SK-N-SH (cell line): ENCODE measurements at regions not wholly inside any gene's neighbourhood (a gene's known extent, or its start where the extent isn't known, plus 50 kb on each side); places are given as distances from the start of the nearest gene placed in this dataset.

Experiments used
- CTCF ChIA-PET: fragments of 300-600, 350-600 bp; formaldehyde crosslinking; extraction: SDS; loops from one replicate; lab custom pipeline; 2021; lab: Yijun Ruan, JAX
- POLR2A ChIA-PET: fragments of 350-600 bp; sonication (Branson Sonifier 250); formaldehyde crosslinking; extraction: SDS; loops from one replicate; lab custom pipeline; 2020; ENCODE audit warnings: antibody characterized with exemption, inconsistent platforms; lab: Yijun Ruan, JAX
- DNase-seq: peaks from one replicate; pipeline ENCODE4 v3.0.0; 2012
- H2AFZ ChIP-seq: fragments of 200-600 bp; sonication (generic); 2 replicates; pipeline ENCODE4 v1.8.1; 2016; ENCODE audit warnings: antibody characterized with exemption, mild to moderate bottlenecking, low read depth
- H3F3A ChIP-seq: fragments of 200-600 bp; sonication (generic); replicated peaks from 2 replicates; pipeline ENCODE3; 2016; ENCODE audit warnings: antibody characterized with exemption, mild to moderate bottlenecking; ENCODE audit not compliant: insufficient read depth
- H3K27ac ChIP-seq, 2 experiments: fragments of 200-500 bp in 1 of 2; fragments of 200-600 bp in 1 of 2; sonication (Bioruptor generic) in 1 of 2; sonication (generic), shearing (Covaris generic) in 1 of 2; 2 replicates each; pipeline versions ENCODE4 v1.5.1 to v1.6.1; 2014 to 2016; ENCODE audit warnings: low read depth in 2 of 2, inconsistent platforms in 1 of 2, low read length in 1 of 2, mild to moderate bottlenecking in 1 of 2, mixed read lengths in 1 of 2
- H3K27me3 ChIP-seq: fragments of 200-600 bp; sonication (generic), shearing (Covaris generic); 2 replicates; pipeline ENCODE4 v1.6.1; 2016; ENCODE audit warnings: mixed run types; ENCODE audit not compliant: insufficient read depth
- H3K36me3 ChIP-seq, 2 experiments: fragments of 200-500 bp in 1 of 2; fragments of 200-600 bp in 1 of 2; sonication (Bioruptor generic) in 1 of 2; sonication (generic) in 1 of 2; replicated peaks in 1 of 2; 2 replicates each; pipeline versions ENCODE3 to v1.5.1; 2014 to 2016; ENCODE audit warnings: low read length in 1 of 2, mild to moderate bottlenecking in 1 of 2; ENCODE audit not compliant: insufficient read depth in 2 of 2, control insufficient read depth in 1 of 2
- H3K4me1 ChIP-seq, 2 experiments: fragments of 200-500 bp in 1 of 2; fragments of 200-600 bp in 1 of 2; sonication (Bioruptor generic) in 1 of 2; sonication (generic), shearing (Covaris generic) in 1 of 2; 2 replicates each; pipeline versions ENCODE4 v1.5.1 to v1.6.1; 2014 to 2016; ENCODE audit warnings: low read depth in 1 of 2, low read length in 1 of 2, mixed run types in 1 of 2; ENCODE audit not compliant: insufficient read depth in 2 of 2, control insufficient read depth in 1 of 2
- H3K4me2 ChIP-seq: fragments of 200-600 bp; sonication (generic), shearing (Covaris generic); 2 replicates; pipeline ENCODE4 v1.6.1; 2017; ENCODE audit warnings: mixed run types
- H3K4me3 ChIP-seq, 2 experiments: fragments of 200-500 bp in 1 of 2; fragments of 200-600 bp in 1 of 2; sonication (Bioruptor generic) in 1 of 2; sonication (generic), shearing (Covaris generic) in 1 of 2; 2 replicates each; pipeline versions ENCODE4 v1.5.1 to v1.8.1; 2014 to 2016; ENCODE audit warnings: low read depth in 2 of 2, inconsistent platforms in 1 of 2, low read length in 1 of 2, mild to moderate bottlenecking in 1 of 2, mixed read lengths in 1 of 2, moderate library complexity in 1 of 2
- H3K79me2 ChIP-seq: fragments of 200-600 bp; sonication (generic); 2 replicates; pipeline ENCODE4 v1.8.1; 2017; ENCODE audit warnings: mild to moderate bottlenecking; ENCODE audit not compliant: insufficient read depth
- H3K9ac ChIP-seq: fragments of 200-600 bp; sonication (generic); 2 replicates; pipeline ENCODE4 v1.6.1; 2017; ENCODE audit warnings: mixed run types
- H3K9me2 ChIP-seq: fragments of 200-600 bp; sonication (generic); 2 replicates; pipeline ENCODE4 v1.6.1; 2017; ENCODE audit warnings: mixed run types
- H3K9me3 ChIP-seq: fragments of 200-600 bp; sonication (generic); 2 replicates; pipeline ENCODE4 v1.6.1; 2017; ENCODE audit warnings: mixed run types, mild to moderate bottlenecking, moderate library complexity
- H4K20me1 ChIP-seq: fragments of 200-600 bp; sonication (generic); 2 replicates; pipeline ENCODE4 v1.6.1; 2017; ENCODE audit warnings: mild to moderate bottlenecking, mixed run types; ENCODE audit not compliant: insufficient read depth
- ELF1 ChIP-seq: IDR thresholded peaks from 2 replicates; pipeline ENCODE4 v1.4.0; 2012
- EP300 ChIP-seq, 2 experiments: IDR thresholded peaks; 2 replicates each; pipeline versions ENCODE4 v1.4.0 to v1.6.1; 2012; ENCODE audit warnings: borderline replicate concordance in 1 of 2, low read depth in 1 of 2, low read length in 1 of 2
- FOSL2 ChIP-seq: IDR thresholded peaks from 2 replicates; pipeline ENCODE4 v1.4.0; 2012; ENCODE audit warnings: low read depth, mild to moderate bottlenecking, moderate library complexity, borderline replicate concordance
- GABPA ChIP-seq: IDR thresholded peaks from 2 replicates; pipeline ENCODE4 v1.4.0; 2012; ENCODE audit warnings: low read depth, mild to moderate bottlenecking
- GATA2 ChIP-seq: sonication (generic); formaldehyde crosslinking; IDR thresholded peaks from 2 replicates; pipeline ENCODE4 v1.5.0; 2020; ENCODE audit warnings: mild to moderate bottlenecking, missing genetic modification reagents
- JUND ChIP-seq: IDR thresholded peaks from 2 replicates; pipeline ENCODE4 v1.4.0; 2012
- MEF2A ChIP-seq: IDR thresholded peaks from 2 replicates; pipeline ENCODE4 v1.4.0; 2012; ENCODE audit warnings: low read depth, borderline replicate concordance
- NFIC ChIP-seq: IDR thresholded peaks from 2 replicates; pipeline ENCODE4 v1.4.0; 2012; ENCODE audit warnings: borderline replicate concordance
- RAD21 ChIP-seq: IDR thresholded peaks from 2 replicates; pipeline ENCODE4 v1.6.1; 2012; ENCODE audit warnings: mild to moderate bottlenecking, low read length
- RFX5 ChIP-seq: IDR thresholded peaks from 2 replicates; pipeline ENCODE4 v1.6.1; 2012; ENCODE audit warnings: mild to moderate bottlenecking, improper control_type of control experiment, low read length
- SIN3A ChIP-seq: IDR thresholded peaks from 2 replicates; pipeline ENCODE4 v1.6.1; 2012; ENCODE audit warnings: low read depth, mild to moderate bottlenecking, low read length, moderate library complexity, borderline replicate concordance
- SMC3 ChIP-seq: IDR thresholded peaks from 2 replicates; pipeline ENCODE4 v1.6.1; 2012; ENCODE audit warnings: low read depth, low read length, improper control_type of control experiment
- TEAD4 ChIP-seq: IDR thresholded peaks from 2 replicates; pipeline ENCODE4 v1.4.0; 2012; ENCODE audit warnings: mild to moderate bottlenecking, borderline replicate concordance; ENCODE audit not compliant: insufficient read depth
- WGBS: methylation state at CpG from one replicate; pipeline ENCODE4 v1.1.6; 2017; ENCODE audit warnings: low lambda C conversion rate; 5-methylcytosine and 5-hydroxymethylcytosine counted together
- TF ChIP-seq, protein P1 (sequence below): fragments of 200-600 bp; sonication (generic); IDR thresholded peaks from 2 replicates; pipeline ENCODE4 v1.6.1; 2017; ENCODE audit warnings: antibody characterized with exemption, mild to moderate bottlenecking, moderate library complexity
- TF ChIP-seq, protein P2 (sequence below): fragments of 150-350 bp; IDR thresholded peaks from 2 replicates; pipeline ENCODE4 v1.6.1; 2016; ENCODE audit warnings: mild to moderate bottlenecking, low read depth, low read length
- TF ChIP-seq, protein P3 (sequence below): fragments of 150-350 bp; IDR thresholded peaks from 2 replicates; pipeline ENCODE4 v1.6.1; 2017; ENCODE audit warnings: antibody characterized with exemption, low read length, low read depth, borderline replicate concordance
- TF ChIP-seq, protein P4 (sequence below): IDR thresholded peaks from 2 replicates; pipeline ENCODE4; 2012

DNA sequence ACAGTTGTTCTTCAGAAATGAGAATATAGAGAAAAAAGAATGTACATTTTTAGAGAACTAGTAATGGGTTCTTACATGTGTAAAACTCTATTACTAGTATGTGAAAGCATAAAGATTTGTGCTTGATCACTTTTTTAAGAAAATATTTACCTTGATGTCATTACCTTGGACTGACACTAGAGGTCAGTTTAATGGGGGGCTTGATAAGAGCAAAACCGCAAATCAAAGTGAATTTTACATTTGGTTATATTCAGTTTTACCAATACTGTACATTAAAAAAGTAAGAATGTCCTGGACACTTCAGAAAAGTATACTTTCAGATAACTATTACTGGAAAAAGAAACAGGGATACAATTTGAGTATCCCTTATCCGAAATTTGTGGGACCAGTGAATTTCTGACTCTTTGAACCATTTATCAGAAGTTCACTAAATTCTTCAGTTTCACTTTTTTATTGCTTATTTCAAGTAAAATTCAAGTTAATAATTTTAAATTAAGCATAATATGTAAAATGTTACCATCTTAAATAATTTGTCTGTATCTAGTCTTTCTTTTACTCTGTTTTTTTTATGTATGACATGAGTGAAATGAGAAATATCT lies 1149.5 kb downstream of the DSC3 start:
- Histone ChIP-seq H3K27me3 (no peaks in the 10 kb centered on the region), H4K20me1 (no peaks in the 10 kb centered on the region), H3K79me2 (no peaks in the 10 kb centered on the region), H3K9ac (no peak overlapping the region), H3K9me3 (no peaks in the 10 kb centered on the region), H2AFZ (no peak overlapping the region), H3K4me1 (no peaks in the 10 kb centered on the region), H3F3A (peaks cover 3% of the 10 kb centered on the region), H3K27ac (no peak overlapping the region), H3K4me2 (no peak overlapping the region), H3K9me2 (no peaks in the 10 kb centered on the region), H3K4me3 (no peak overlapping the region), H3K36me3 (no peaks in the 10 kb centered on the region)
- 66% methylated on average over 2 of the region's 2 CpGs for WGBS
- POLR2A ChIA-PET = no interaction called here
- CTCF ChIA-PET = interaction anchor here (0.6 kb wide), 1 partner anchor 187 kb away, joined by 3 read pairs; no protein-coding TSS in a partner anchor
- TF ChIP-seq, protein P1, sequence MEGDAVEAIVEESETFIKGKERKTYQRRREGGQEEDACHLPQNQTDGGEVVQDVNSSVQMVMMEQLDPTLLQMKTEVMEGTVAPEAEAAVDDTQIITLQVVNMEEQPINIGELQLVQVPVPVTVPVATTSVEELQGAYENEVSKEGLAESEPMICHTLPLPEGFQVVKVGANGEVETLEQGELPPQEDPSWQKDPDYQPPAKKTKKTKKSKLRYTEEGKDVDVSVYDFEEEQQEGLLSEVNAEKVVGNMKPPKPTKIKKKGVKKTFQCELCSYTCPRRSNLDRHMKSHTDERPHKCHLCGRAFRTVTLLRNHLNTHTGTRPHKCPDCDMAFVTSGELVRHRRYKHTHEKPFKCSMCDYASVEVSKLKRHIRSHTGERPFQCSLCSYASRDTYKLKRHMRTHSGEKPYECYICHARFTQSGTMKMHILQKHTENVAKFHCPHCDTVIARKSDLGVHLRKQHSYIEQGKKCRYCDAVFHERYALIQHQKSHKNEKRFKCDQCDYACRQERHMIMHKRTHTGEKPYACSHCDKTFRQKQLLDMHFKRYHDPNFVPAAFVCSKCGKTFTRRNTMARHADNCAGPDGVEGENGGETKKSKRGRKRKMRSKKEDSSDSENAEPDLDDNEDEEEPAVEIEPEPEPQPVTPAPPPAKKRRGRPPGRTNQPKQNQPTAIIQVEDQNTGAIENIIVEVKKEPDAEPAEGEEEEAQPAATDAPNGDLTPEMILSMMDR = peak; percentile 69
- TF ChIP-seq ELF1 = no peak
- TF ChIP-seq RFX5 = no peak
- peak; percentile 44; the same call in 1 of the 2 replicates for TF ChIP-seq SMC3
- TF ChIP-seq MEF2A = no peak
- peak; percentile 64 for TF ChIP-seq RAD21
- no peak for TF ChIP-seq EP300 (IDR thresholded peaks at IDR 0.05; ENCODE audit: borderline replicate concordance in 1 of 2, low read depth in 1 of 2, low read length in 1 of 2)
- TF ChIP-seq, protein P2, sequence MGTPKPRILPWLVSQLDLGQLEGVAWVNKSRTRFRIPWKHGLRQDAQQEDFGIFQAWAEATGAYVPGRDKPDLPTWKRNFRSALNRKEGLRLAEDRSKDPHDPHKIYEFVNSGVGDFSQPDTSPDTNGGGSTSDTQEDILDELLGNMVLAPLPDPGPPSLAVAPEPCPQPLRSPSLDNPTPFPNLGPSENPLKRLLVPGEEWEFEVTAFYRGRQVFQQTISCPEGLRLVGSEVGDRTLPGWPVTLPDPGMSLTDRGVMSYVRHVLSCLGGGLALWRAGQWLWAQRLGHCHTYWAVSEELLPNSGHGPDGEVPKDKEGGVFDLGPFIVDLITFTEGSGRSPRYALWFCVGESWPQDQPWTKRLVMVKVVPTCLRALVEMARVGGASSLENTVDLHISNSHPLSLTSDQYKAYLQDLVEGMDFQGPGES = no peak
- peak; percentile 24 for DNase-seq

DNA sequence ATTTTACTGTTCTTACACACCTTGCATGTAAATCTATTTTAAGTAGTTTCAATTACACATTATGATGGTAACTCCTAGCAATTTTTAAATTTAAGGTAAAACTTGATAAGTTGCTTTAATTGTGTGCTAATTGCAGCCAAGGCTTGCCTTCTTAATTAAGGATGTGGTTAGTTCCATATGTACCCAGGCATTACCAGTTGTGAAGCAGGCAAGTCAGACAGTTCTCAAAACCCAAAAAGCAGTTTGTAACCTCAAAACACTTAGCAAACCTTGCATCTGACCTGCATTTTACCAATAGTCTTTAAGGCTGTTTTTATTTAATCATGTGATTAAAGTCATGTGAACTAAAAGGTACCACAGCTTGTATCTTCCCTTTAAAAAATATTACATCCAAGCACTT lies 1159.4 kb downstream of the DSC3 start:
- H3K9ac ChIP-seq = no peak overlapping the region
- no peaks in the 10 kb centered on the region for H3K9me2 ChIP-seq
- H3K27me3 ChIP-seq = no peaks in the 10 kb centered on the region
- ChIA-PET CTCF (interaction anchor here (1.4 to 2.4 kb wide), 2 partner anchors 8 to 398 kb away, joined by 10 read pairs; no protein-coding TSS in a partner anchor), POLR2A (no interaction called here)
- no peaks in the 10 kb centered on the region for H3K9me3 ChIP-seq
- no peak for DNase-seq
- H3F3A ChIP-seq = no peaks in the 10 kb centered on the region
- TF ChIP-seq EP300 (IDR thresholded peaks at IDR 0.05; ENCODE audit: borderline replicate concordance in 1 of 2, low read depth in 1 of 2, low read length in 1 of 2) (no peak), NFIC (no peak), SIN3A (no peak), JUND (no peak), TEAD4 (no peak), GATA2 (CRISPR knock-in tag) (no peak), FOSL2 (no peak), GABPA (no peak)
- TF ChIP-seq, protein P3, sequence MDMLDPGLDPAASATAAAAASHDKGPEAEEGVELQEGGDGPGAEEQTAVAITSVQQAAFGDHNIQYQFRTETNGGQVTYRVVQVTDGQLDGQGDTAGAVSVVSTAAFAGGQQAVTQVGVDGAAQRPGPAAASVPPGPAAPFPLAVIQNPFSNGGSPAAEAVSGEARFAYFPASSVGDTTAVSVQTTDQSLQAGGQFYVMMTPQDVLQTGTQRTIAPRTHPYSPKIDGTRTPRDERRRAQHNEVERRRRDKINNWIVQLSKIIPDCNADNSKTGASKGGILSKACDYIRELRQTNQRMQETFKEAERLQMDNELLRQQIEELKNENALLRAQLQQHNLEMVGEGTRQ = no peak
- TF ChIP-seq, protein P4, sequence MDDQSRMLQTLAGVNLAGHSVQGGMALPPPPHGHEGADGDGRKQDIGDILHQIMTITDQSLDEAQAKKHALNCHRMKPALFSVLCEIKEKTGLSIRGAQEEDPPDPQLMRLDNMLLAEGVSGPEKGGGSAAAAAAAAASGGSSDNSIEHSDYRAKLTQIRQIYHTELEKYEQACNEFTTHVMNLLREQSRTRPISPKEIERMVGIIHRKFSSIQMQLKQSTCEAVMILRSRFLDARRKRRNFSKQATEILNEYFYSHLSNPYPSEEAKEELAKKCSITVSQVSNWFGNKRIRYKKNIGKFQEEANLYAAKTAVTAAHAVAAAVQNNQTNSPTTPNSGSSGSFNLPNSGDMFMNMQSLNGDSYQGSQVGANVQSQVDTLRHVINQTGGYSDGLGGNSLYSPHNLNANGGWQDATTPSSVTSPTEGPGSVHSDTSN = no peak
- H3K4me1 ChIP-seq = no peaks in the 10 kb centered on the region
- no peak overlapping the region for H3K4me3 ChIP-seq
- H2AFZ ChIP-seq = no peak overlapping the region
- H3K27ac ChIP-seq = no peak overlapping the region
- H3K36me3 ChIP-seq = no peaks in the 10 kb centered on the region
- H3K79me2 ChIP-seq = no peaks in the 10 kb centered on the region
- no peak overlapping the region for H3K4me2 ChIP-seq
- H4K20me1 ChIP-seq = no peaks in the 10 kb centered on the region
